Jurkat, Clone E6-1 (cell line): ENCODE measurements at regions not wholly inside any gene's neighbourhood (a gene's known extent, or its start where the extent isn't known, plus 50 kb on each side); places are given as distances from the start of the nearest gene placed in this dataset.
A peak's percentile ranks its signal among the peaks of the same experiment; 100 is the strongest.
"Not testable (repeated sequence)": the region's sequence is repeated elsewhere in the genome, so short reads cannot be mapped to it uniquely, and the experiment has no call there.

Experiments
- DNase-seq: peaks from one replicate; pipeline ENCODE4 v3.0.0-alpha.2; 2011; ENCODE audit warnings: low read depth, low spot score
- H3K4me3 ChIP-seq: 2 replicates; pipeline ENCODE4 v1.5.1; 2011; ENCODE audit warnings: mild to moderate bottlenecking, low read length, control low read depth, moderate library complexity

DNA sequence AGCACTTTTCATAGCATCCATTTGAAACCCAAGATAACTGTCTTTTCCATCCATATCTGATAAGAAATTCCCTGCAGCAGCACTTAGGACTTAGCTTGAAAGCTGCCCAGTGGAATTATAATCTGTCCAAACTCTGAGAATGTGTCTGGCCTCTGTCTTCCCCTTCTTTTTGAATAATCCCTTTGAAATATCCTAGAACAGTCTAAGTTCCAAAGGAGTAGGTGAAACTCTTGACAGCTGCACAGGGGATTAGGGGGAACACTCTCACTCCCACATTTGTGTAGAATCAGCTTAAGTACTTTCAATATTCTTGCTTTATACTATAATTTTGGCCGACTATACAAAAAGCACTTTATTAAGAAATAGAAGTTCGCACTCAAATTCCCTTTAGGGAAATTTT, 157.7 kb downstream of the PAPSS1 start:
- no peak for DNase-seq
- no peak overlapping the region for H3K4me3 ChIP-seq

DNA sequence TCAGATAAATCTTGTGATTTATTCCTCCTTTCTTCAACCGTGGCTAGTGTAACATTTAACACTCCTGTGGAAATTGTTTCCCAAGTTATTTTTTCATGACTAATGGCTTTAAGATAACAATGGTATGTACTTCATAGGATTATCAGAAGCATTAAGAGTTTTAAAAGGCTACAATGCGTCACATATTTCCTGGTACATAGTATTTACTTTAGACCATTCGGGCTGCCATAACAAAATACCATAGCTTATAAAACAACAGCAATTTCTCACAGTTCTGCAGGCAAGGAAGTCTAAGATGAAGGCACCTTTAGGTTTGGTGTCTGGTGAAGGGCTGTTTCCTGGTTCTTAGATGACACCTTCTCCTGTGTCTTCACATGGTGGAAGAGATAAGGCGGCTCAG, 158.6 kb downstream of the PAPSS1 start:
- no peak for DNase-seq
- no peak overlapping the region for H3K4me3 ChIP-seq

DNA sequence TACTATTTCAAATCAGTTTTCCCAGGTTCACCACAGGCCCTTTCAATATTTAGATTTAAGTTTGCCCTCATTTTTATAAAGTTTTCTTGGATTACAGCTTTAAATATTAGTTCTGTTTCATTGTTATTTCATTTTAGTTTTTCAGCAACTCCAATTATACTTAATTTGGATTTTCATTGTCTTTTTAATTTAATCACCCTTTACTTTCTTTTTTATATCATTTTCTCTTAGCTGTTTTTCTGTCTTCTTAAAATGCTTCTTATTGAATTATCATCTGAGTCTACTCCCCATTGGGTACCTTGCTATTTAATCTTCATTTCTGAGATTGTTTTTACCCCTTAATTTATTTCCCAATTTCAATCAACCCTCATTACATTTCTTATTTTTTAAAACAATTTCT, 160.4 kb downstream of the PAPSS1 start:
- DNase-seq: no peak
- H3K4me3 ChIP-seq: no peak overlapping the region

DNA sequence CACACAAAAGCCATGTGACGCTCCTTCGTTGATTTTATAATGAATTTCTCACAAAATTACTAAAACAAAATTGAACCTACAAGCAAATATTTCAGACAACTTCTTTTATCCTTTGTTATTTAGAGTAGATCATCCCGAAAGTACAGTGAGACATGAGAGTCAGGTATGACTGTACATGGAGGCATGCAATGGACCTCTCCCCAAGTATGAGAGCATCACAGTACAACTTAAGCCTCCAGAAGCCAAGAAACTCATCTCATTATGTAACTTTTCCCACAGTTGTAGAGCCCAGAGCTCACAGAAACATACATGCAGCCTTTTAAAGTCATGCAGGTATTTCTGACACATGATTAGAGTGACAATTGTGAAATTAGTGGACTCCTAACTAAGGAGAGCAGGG, 167.7 kb downstream of the PAPSS1 start:
- DNase-seq: no peak
- H3K4me3 ChIP-seq: no peak overlapping the region

DNA sequence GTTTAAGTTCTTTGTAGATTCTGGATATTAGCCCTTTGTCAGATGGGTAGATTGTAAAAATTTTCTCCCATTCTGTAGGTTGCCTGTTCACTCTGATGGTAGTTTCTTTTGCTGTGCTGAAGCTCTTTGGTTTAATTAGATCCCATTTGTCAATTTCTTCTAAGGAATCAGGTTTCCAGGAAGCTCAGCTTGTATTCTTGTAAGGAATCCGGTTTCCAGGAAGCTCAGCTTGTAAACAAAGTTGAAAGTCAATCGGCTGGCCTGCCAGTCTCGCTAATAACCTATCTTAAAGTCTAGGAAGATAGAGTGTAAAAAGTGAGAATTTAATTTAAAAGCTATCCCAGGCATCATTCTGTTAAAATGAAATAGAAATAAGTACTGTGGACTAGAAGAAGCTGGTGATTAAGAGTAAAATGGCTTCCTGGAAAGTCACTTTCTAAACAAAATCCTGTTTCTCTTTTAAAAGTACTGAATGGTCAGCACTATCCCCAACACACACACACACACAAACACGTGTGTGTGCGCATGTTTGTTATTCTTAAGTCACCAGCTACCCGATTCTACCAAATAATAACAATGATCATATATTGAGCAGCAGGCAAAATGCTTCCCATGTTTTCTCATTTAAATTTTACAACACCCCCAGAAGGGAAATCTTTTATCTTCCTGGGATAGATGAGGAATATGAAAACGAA, 171.7 kb downstream of the PAPSS1 start:
- H3K4me3 ChIP-seq: no peak overlapping the region
- no peak for DNase-seq

DNA sequence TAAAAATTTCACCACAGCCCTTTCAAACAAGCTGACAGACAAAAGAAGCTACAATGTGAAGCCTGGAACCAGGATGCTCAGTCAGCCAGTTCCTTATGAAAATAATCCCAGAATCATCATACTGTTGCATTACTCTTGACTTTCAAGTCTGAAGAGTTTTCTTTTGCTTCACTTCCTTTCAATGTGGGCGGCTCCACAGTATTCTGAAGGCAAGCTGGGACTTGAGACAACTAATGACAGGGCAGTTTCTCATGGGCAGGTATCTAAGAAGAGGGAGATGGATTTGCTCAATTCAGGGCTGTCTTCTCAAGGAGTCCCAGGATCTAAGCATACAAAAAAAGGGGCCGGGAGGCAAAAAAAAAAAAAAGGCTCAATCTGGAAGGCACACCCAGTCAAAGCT, 173.4 kb downstream of the PAPSS1 start:
- DNase-seq: no peak

DNA sequence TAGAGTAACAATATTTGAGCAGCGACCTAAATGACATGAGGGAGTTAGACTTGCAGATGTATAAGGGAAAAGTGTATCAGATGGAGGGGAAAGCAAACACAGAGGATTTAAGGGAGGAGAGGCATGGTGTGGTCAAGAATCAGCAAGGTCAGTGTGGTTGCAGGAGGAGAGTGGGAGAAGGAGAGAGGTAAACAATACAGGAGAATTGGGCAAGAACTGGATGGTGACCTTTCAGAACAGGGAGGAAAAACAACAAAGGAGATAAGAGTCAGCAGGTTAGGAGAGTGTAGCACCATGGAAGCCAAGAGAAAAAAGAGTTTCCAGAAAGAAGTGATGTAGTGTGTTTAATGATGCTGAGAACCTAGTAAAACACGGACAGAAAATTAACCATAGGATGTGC, 178.5 kb downstream of the PAPSS1 start:
- H3K4me3 ChIP-seq: no peak overlapping the region
- DNase-seq: no peak

More for the DNA sequence above, 173.4 kb downstream of the PAPSS1 start:
- no peak overlapping the region for H3K4me3 ChIP-seq

DNA sequence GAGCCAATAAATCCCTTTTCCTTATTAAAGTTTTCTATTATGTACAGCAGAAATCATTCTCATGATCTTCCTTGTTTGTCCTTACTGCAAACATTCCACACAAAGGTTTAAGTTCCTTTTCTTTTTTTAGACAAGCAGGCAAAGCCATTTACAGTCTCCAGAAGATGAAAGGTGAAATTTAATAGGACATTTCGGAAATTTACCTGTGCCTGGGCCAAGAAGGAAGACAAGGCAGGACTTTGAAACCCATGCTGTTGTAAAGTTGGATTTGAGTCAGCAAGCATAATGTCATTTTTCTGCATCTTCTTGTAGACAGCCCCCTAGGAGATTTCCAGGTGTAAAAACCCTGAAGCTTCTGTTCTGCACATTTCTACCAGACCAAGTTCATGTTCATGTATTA, 188.1 kb downstream of the PAPSS1 start:
- no peak overlapping the region for H3K4me3 ChIP-seq
- DNase-seq: no peak

DNA sequence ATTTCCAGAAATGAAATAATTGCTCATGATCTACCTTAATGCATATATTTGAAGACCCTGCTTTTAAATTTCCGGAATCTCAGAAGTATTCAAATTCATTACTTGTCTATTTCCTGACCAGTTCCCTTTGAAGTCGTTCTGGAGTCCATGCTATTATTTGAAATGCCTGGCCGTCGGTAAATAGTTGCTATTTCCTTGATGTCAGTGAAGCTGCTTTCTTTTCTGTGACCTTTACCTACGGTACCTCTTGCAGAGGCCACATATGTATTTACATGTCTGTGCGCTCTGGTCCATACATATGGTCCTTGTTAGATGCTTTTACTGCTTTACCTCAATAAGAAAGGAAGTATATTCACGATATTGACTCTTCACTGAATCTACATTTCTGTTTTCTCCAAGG, 199.7 kb downstream of the PAPSS1 start:
- H3K4me3 ChIP-seq: no peak overlapping the region
- DNase-seq: no peak

DNA sequence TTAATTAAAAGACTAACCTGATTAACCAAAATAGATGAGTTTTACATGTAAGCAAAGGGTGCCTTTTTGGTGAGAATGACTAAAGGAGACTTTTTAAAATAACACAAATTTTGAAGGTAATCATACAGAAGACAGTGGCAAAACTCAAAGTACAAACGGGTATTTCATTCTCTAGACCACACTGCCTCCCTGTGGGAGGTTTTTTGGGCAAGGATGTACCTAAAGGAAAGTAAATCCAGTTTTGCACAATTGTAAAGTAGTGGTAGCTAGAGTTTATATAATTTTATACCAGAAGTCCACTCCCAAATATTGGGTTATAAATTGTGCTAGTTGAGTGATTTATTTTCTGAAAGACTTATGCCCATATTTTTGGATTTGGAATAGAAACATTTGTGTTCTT, 201.0 kb downstream of the PAPSS1 start:
- no peak for DNase-seq
- no peak overlapping the region for H3K4me3 ChIP-seq

DNA sequence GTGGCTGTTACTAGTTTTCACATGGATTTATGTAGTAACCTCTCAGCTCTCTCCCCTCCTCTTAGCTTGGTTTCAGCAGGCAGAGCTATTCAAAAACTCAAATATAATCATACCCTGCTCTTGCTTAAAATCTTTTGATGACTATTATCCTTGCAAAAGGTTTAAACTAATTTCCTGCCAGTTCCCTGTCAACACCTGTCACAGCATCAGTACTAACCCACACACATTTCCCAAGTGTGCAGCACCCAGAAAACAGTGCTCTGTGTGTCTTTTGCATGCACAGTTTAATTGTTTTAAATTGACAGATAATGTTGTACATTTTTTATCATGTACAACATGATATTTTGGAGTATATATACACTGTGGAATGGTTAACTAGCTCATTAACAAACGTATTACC, 202.0 kb downstream of the PAPSS1 start:
- DNase-seq: no peak
- H3K4me3 ChIP-seq: no peak overlapping the region

DNA sequence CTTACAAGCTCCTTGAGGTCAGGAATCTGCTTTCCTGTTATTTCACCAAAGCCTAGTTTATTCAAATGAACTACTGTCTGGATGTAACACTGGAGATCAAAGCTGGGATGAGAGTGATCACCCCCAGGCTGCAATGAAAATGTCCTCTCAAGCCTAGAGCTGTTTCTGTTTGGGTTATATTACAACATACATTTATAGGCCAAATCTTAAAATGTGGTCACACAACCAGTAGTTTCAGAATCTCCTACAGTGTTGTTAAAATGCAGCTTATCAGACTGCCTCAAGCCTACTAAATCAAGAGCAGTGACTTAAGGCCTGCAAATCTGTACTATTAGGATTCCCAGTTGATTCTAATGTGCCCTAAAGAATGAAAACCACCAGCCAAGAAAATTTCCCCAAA, 207.5 kb downstream of the PAPSS1 start:
- H3K4me3 ChIP-seq: no peak overlapping the region
- no peak for DNase-seq

DNA sequence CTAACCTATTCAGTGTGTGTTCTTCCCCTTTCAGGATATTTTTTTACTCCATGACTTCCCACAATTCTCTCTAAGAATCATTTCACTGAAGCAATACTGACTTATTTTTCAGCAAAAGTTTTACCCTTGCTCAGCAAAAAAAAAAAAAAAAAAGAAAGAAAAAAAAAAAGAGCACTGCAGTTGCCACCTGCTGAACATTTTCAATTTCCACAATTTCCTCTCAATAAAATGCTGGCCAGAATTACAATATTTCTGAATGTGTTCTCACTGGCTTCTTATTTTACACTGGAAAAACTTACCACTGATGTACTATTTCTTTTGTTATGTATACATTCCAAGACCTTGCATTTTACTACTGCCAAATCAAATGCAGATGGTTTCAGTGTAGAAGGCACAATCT, 210.4 kb downstream of the PAPSS1 start:
- no peak overlapping the region for H3K4me3 ChIP-seq
- no peak for DNase-seq

DNA sequence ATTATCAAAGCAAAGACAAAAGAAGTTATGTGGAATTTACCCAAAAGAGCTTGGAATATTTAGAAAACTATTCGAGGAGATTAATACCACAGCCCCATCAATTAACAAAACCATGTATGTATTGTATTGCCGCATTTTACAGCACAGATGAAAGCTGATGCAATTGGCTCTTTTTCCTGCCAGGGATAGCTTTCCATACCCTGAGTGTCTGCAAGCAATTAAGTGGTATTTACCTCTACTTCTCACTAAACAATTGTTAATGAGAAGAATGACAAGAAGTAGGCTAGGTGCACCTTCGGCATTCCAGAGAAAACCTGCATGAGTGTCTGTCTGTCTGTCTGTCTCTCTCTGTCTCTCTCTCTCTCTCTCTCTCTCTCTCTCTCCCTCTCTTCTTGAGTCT, 219.5 kb downstream of the PAPSS1 start:
- no peak overlapping the region for H3K4me3 ChIP-seq
- DNase-seq: no peak

DNA sequence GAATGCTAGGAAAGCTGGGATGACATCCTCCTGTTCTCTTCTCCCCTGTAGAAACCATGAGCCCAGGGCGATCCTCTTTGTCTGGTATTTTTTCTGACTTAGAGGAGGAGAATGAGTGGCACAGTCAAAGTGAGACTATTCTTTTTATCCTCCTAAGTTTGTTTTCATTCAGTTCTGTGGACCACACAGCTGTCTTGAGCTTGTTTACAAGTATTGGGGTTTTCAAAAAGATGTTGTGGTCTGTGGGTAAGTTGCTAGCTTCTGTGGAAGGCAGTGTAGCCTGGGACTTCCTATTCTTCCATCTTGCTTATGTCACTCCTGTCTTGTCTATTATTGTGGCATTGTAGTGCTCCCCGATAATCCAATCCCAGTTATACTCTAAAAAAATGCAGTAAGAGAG, 223.0 kb downstream of the PAPSS1 start:
- H3K4me3 ChIP-seq: no peak overlapping the region
- DNase-seq: peak; percentile 12

DNA sequence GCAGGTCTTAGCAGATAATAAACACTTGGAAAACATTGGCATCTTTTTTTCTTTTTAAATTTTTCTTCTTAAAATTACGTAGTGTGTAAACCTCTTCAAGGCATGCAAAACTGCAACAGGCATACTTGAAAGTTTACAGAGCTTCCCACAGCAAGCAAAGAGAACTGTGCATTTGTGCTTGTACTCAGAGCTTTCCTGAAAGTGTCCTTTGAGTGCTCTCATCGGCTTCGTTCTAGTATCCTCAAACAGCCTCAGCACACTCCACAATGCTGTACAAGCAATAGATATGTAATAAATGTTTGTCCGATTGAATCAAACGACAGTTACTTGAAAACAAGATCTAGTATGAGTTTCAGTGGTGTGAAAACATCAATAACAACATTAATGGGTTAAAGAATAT, 227.5 kb downstream of the PAPSS1 start:
- H3K4me3 ChIP-seq: no peak overlapping the region
- DNase-seq: no peak

DNA sequence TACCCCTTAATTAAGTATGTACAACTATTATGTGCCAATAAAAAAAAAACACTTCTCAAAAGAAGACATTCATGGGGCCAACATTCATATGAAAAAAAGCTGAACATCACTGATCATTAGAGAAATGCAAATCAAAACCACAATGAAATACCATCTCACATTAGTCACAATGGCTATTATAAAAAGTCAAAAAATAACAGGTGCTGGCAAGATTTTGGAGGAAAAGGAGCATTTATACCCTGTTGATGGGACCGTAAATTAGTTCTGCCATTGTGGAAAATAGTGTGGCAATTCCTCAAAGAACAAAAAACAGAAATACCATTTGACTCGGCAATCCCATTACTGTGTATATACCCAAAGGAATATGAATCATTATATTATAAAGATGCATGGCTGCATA, 229.9 kb downstream of the PAPSS1 start:
- DNase-seq: no peak

DNA sequence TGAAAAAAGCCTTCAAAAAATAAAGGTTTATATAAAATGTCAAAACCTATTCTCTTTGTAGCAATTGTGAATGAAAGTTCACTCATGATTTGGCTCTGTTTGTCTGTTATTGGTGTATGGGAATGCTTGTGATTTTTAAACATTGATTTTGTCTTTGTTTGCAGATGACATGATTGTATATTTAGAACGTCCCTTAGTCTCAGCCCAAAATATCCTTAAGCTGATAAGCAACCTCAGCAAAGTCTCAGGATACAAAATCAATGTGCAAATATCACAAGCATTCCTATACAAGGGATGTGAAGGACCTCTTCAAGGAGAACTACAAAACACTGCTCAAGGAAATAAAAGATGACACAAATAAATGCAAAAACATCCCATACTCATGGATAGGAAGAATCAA, 236.4 kb downstream of the PAPSS1 start:
- not testable (repeated sequence) for DNase-seq, H3K4me3 ChIP-seq

More for the DNA sequence above, 229.9 kb downstream of the PAPSS1 start:
- H3K4me3 ChIP-seq: no peak overlapping the region

DNA sequence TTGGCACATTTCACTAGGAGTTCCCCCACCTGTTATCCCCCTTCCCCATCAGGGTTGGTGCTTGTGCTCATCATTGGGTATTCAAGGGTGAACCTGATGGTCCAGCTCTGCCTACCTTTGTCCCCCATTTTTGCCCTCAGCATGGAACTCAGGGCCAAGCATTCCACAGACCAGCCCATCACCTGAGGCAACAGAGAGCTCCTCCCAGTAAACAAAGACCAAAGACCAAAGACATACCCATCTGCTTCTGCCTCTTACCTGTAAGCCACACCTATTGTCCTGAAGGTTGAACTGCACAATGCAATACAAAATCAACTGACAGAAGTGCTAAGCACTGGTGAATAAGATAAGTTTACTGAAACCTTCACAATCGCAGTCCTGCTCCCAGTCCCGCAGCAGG, 237.5 kb downstream of the PAPSS1 start:
- no peak for DNase-seq
- no peak overlapping the region for H3K4me3 ChIP-seq

DNA sequence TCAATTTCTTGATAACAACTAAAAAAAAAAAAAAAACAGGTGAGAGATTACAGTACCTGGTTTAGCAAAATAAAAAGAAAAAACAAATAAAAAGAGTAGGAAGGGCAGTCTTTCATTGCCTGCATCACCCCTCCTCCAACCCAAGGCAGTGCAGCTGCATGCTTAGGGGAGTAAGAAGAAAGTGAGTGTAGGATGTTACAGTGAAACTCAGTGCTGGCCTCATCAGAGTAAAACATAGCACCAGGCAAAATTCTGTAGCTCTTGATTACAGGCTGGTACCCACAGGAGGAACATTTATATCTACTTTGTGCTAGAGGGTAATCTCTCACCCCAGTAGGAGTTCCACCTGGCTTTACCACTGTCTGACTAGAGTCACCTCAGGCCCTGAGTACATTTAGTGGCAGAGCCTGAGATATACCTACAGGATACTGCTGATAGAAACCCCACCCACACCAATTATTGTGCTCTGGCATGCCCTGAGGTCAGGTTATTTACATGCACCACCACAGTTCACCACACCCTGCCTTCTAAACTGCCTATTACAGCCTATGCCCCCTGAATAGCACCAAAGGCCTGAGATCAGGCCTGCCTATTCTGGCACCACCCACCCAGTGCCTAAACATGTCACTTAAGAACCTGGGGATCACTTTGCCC, 241.6 kb downstream of the PAPSS1 start:
- no peak for DNase-seq
- no peak overlapping the region for H3K4me3 ChIP-seq

DNA sequence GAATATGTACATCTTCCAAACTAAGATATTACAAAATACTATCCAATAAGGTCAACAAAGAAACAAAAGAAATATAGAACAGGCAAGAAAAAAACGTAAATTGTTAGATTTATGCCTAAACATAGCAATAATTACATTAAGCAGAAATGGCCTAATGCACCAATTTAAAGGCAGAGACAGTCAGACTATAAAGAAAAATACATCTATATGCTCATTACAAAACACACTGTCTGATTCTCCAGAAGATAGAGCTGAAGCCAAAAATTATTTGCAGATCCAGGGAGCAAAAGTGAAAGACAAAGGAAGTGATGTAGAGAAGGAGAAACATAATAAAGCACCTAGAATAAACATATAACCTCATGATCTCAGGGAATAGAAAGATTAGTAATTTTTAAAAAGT, 246.9 kb downstream of the PAPSS1 start:
- DNase-seq: no peak

More for the DNA sequence above, 246.9 kb downstream of the PAPSS1 start:
- H3K4me3 ChIP-seq: no peak overlapping the region
